Activated CD4-positive, alpha-beta T cell treated with anti-CD3 and anti-CD28 coated beads, Interleukin-2, amount 50 U/mL, for 48 hours (primary cell): ENCODE measurements at regions not wholly inside any gene's neighbourhood (a gene's known extent, or its start where the extent isn't known, plus 50 kb on each side); places are given as distances from the start of the nearest gene placed in this dataset.

ENCODE experiments used
- DNase-seq, 2 experiments: peaks; one replicate each; pipeline ENCODE4 v3.0.0-alpha.2; 2020

DNA sequence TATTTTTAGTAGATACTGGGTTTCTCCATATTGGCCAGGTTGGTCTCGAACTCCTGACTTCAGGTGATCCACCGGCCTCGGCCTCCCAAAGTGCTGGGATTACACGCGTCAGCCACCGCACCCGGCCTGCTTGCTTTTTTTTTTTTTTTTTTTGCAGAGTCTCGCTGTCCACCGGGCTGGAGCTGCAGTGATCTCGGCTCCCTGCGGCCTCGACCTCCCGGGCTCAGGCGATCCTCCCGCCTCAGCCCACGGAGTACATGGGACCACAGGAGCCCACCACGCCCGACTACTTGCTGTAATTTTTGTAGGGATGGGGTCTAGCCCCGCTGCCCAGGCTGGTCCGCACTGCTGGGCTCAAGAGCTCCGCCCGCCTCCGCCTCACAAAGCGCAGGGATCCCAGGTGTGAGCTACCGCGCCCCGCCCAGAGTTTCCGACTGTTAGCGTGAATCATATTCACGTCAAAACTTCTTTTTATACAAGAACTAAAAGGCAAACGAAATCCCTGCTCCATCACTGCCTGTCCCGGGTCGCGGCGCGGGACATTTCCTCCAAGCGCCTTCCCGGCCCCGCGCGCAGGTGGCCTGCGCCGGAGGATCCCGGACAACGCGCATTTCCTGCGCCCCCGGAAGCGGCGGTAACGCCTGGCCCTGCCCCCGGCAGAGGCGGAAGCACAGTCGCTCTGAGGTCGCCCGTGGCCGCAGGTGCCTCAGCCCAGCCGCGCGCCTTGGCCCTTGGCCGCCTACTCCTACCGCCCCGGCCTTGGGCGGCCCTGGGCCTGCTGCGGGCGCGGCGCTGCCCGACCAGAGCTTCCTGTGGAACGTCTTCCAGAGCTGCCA lies 50.9 kb upstream of the APOD start:
- peak; percentile 64 to 71 for DNase-seq
